GM18505 (cell line): ENCODE measurements at regions not wholly inside any gene's neighbourhood (a gene's known extent, or its start where the extent isn't known, plus 50 kb on each side); places are given as distances from the start of the nearest gene placed in this dataset.
A peak's percentile ranks its signal among the peaks of the same experiment; 100 is the strongest.

ENCODE experiments used
- ATAC-seq: cut with Tn5 transposase; IDR thresholded peaks from one replicate; pipeline ENCODE4 v1.9.1; 2021; ENCODE audit not compliant: unreplicated experiment
- POLR2A ChIP-seq: IDR thresholded peaks from 4 replicates; pipeline ENCODE4 v1.6.1; 2011; ENCODE audit warnings: borderline replicate concordance; ENCODE audit not compliant: insufficient read depth, insufficient read length; ENCODE audit errors: extremely low read depth

- TF ChIP-seq POLR2A, result no peak
- no peak for ATAC-seq
Measured at GRCh38 chr14:73800970-73801515, 50.6 kb upstream of the PTGR2 start.

- ATAC-seq, result no peak
- no peak for TF ChIP-seq POLR2A
Measured at GRCh38 chr14:73797543-73798265, 53.9 kb upstream of the PTGR2 start.

- ATAC-seq, result no peak
- TF ChIP-seq POLR2A, result no peak
Measured at GRCh38 chr14:73796893-73797542, 54.6 kb upstream of the PTGR2 start.

- ATAC-seq, result no peak
- TF ChIP-seq POLR2A, result no peak
Measured at GRCh38 chr14:73796415-73796814, 55.2 kb upstream of the PTGR2 start.

- ATAC-seq, result no peak
- TF ChIP-seq POLR2A, result no peak
Measured at GRCh38 chr14:73795974-73796373, 55.7 kb upstream of the PTGR2 start.

- no peak for ATAC-seq
- TF ChIP-seq POLR2A, result no peak
Measured at GRCh38 chr14:73795466-73795865, 56.2 kb upstream of the PTGR2 start.

GRCh38 chr14:73794146-73794545 is 57.5 kb upstream of the PTGR2 start:
- ATAC-seq, result no peak
- no peak for TF ChIP-seq POLR2A

- ATAC-seq, result no peak
- TF ChIP-seq POLR2A, result no peak
Measured at GRCh38 chr14:73792481-73792880, 59.1 kb upstream of the PTGR2 start.

GRCh38 chr14:73789989-73790581 is 61.5 kb upstream of the PTGR2 start:
- no peak for ATAC-seq
- TF ChIP-seq POLR2A, result no peak

GRCh38 chr14:73788701-73789551 is 62.7 kb upstream of the PTGR2 start:
- ATAC-seq, result no peak

GRCh38 chr14:73788317-73788598 is 63.4 kb upstream of the PTGR2 start:
- ATAC-seq, result no peak
- TF ChIP-seq POLR2A, result no peak

More at GRCh38 chr14:73788701-73789551, 62.7 kb upstream of the PTGR2 start:
- TF ChIP-seq POLR2A, result no peak

GRCh38 chr14:73787486-73788316 is 63.9 kb upstream of the PTGR2 start:
- peak; percentile 39 for TF ChIP-seq POLR2A
- ATAC-seq, result no peak
